HEK293T (cell line): ENCODE measurements at regions not wholly inside any gene's neighbourhood (a gene's known extent, or its start where the extent isn't known, plus 50 kb on each side); places are given as distances from the start of the nearest gene placed in this dataset.
A peak's percentile ranks its signal among the peaks of the same experiment; 100 is the strongest.

Experiments used
- ARNT ChIP-seq: fragments of 450-650 bp; IDR thresholded peaks from 2 replicates; pipeline ENCODE4 v1.6.1; 2017; ENCODE audit warnings: mild to moderate bottlenecking
- BHLHE40 ChIP-seq: fragments of 450-650 bp; IDR thresholded peaks from 2 replicates; pipeline ENCODE4 v1.6.1; 2016; ENCODE audit warnings: mild to moderate bottlenecking, moderate library complexity, borderline replicate concordance
- ELF4 ChIP-seq: fragments of 450-650 bp; IDR thresholded peaks from 2 replicates; pipeline ENCODE4 v1.6.1; 2017; ENCODE audit warnings: antibody characterized with exemption
- FOXM1 ChIP-seq: fragments of 450-650 bp; IDR thresholded peaks from 2 replicates; pipeline ENCODE4 v1.6.1; 2017; ENCODE audit warnings: mild to moderate bottlenecking, borderline replicate concordance
- HDGF ChIP-seq: fragments of 450-650 bp; IDR thresholded peaks from 2 replicates; pipeline ENCODE4 v1.6.1; 2017; ENCODE audit warnings: antibody characterized with exemption, borderline replicate concordance
- NFRKB ChIP-seq: fragments of 450-650 bp; IDR thresholded peaks from 2 replicates; pipeline ENCODE4 v1.6.1; 2016; ENCODE audit warnings: mild to moderate bottlenecking, moderate library complexity
- SP1 ChIP-seq: fragments of 450-650 bp; IDR thresholded peaks from 2 replicates; pipeline ENCODE4 v1.6.1; 2017
- ZNF384 ChIP-seq: fragments of 450-650 bp; IDR thresholded peaks from 2 replicates; pipeline ENCODE4 v1.6.1; 2016
- TF ChIP-seq, protein P1 (sequence below): fragments of 450-650 bp; IDR thresholded peaks from 2 replicates; pipeline ENCODE4 v1.6.1; 2016

DNA sequence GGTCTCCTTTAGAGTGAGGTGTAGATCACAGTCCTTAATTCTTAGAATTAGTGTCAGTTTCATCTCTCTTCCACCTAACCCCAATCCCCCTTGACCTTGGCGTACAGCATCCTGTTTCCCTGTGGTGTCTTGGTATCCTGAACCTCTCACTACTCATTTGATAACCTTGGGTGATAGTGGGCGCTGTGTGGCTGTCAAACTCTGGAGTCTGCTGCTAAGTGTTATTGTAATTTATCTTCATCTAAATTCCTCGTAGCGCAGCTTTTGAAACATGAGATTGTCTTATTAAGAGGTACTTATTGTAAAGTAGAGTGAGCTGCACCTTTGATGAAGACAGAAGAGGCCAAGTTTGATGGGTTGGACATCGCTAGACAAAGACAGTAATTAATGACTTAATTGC lies 222.6 kb upstream of the SPRED2 start:
- no peak for TF ChIP-seq SP1
- TF ChIP-seq NFRKB, result no peak
- TF ChIP-seq FOXM1, result no peak
- TF ChIP-seq, protein P1, sequence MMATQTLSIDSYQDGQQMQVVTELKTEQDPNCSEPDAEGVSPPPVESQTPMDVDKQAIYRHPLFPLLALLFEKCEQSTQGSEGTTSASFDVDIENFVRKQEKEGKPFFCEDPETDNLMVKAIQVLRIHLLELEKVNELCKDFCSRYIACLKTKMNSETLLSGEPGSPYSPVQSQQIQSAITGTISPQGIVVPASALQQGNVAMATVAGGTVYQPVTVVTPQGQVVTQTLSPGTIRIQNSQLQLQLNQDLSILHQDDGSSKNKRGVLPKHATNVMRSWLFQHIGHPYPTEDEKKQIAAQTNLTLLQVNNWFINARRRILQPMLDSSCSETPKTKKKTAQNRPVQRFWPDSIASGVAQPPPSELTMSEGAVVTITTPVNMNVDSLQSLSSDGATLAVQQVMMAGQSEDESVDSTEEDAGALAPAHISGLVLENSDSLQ, result peak; percentile 70
- TF ChIP-seq ZNF384, result no peak
- no peak for TF ChIP-seq ELF4
- TF ChIP-seq BHLHE40, result no peak
- no peak for TF ChIP-seq ARNT
- no peak for TF ChIP-seq HDGF
